HG03039 (cell line): ENCODE measurements at regions not wholly inside any gene's neighbourhood (a gene's known extent, or its start where the extent isn't known, plus 50 kb on each side); places are given as distances from the start of the nearest gene placed in this dataset.

Experiments used
- ATAC-seq: cut with Tn5 transposase; IDR thresholded peaks from one replicate; pipeline ENCODE4 v1.9.1; 2021; ENCODE audit warnings: mild to moderate bottlenecking, moderate library complexity; ENCODE audit not compliant: unreplicated experiment

DNA sequence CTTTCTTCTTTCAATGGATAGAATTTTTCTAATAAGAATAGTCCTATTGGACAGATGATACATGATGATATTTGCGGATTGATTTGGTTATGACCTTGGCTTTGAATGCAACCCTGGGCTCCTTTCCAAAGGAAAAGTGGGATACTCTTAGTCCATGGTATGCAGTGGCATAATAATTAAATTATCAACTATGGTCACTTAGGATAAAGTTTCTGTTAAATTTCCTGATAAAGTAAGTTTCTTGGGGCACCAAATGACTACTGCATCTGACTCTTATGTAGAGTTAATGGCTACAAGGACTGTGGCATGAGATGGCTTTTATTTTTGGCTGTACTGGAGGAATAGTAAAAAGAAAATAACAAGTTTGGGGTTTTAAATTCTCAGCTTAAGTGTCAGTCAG lies 126.7 kb downstream of the QPCT start:
- no peak for ATAC-seq

DNA sequence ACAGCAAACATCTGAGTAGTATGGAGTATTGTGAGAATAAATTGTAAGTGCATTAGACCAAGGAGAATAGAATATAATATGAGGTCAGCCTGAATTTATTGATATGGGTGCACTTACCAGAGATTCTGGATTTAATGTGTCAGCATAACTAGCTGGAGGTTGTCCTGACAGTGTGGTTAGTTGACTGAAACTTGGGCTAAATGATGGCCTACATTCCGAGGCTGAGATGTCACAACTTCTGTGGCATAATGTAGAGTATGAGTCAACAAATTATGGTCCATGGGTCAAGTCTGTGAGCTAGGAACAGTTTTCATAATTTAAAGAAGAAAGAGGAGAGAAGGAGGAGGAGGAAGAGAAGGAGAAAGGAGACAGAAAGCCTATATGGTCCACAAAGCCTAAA lies 127.6 kb downstream of the QPCT start:
- no peak for ATAC-seq

DNA sequence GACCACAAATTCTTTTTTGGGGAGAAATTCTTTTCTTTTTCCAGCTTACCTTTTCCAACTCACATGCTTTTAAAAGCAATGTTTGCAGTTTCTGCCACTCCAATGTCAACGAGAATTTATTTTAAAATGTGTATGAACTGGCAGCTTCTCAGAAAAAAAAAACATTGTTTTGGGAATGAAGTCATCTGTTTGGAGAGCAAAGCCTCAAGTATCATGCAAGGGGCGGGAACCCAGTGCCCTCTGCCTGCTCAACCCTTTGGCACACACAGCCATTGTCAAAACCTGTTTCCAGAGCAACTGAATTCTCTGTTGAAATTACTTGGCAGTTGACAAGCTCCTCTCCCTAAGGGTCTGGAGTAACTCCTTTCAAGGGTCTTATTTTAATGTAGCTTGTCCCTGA lies 128.5 kb downstream of the QPCT start:
- no peak for ATAC-seq

DNA sequence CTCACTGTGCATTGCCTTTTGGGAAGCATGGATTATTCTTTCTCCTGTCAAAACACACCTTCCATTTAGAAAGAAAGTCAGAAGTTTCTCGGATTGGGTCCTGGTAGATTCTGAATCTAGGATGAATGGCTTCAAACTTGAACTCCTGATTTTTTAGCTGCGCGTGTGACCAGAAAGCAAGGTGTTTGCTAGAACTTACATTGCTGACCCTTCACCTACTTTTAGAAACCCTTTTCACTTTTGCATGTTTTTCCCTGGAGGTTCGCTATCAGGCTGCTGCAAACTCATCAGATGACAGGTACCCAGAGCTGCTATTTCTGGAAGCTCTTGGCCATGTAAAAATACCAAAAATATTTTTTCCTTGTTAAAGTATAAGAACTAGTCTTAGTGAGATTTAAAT lies 132.0 kb downstream of the QPCT start:
- ATAC-seq = no peak

DNA sequence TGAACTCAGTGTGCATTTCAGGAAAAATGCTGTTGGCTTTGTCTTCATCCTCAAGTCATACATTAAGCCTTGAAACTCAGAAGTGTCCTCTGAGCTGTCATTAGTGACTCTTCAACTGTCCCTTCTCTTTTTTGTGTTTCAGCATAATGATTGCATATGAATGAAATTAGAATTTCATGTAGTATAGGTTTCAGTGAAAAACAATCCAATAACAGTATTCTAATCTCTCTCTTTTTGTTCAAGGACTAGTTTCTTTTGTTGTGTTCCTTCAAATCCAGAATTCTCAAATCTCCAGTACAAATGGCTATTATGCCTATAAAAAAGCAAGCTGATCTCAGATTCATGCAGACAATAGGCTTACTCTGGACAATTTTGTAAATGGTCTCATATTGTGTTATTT lies 133.5 kb downstream of the QPCT start:
- no peak for ATAC-seq

DNA sequence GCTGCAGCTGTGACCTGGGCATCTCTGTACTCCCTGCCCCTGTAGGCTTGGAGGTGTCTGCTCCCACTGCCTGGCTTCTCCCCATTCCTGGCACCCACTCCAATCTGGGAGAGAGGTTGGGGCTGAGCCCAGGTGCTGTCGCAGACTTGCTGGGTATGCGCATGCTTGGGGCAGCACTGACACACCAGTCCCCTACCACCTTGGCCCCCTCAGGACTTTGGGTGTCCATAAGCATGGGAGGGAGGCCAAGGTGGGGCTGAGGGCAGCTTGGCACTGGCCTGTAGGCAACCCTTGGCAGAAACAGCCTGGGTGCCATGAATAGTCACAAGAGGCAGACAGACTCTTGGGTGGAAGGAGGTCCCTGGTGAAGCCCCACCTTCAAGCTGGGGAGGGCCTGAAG lies 136.8 kb downstream of the QPCT start:
- no peak for ATAC-seq

DNA sequence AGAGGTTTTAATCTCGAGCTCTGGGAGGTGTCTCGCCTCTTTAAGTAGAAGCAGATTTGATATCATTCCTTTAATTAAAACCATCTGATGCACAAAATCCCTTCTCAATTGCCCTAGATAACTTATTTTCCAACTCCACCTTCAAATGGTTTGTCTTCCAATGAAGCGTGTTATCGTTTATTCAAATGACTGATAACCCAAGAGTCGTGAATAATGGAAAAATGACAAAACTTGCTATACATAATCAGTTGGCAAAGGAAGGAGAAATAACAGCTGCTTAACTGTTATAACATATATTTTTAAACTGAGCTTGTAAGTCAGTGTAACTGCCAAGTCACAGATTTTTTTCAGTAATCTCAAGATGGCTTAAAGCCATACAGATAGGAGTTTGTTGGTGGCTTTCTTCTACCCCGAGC lies 144.6 kb downstream of the QPCT start:
- ATAC-seq = no peak

DNA sequence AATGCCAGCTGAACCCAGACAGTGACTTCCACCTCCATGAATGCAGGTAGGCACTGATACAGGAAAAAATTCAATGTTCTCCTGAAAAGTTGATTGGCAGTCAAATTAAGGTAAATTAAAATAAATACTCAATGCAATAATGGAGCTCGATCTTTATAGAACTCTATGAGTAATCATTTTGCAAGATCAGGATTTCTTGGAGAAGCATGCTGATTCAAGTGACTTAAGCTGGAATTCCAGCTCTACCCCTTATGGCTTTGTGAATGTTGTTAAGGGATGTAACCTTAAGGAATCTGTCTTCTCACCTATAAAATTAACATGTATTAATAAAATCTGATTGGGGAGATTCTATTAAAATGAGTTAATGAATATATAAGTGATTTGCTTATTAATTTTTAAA lies 145.1 kb downstream of the QPCT start:
- ATAC-seq = no peak

DNA sequence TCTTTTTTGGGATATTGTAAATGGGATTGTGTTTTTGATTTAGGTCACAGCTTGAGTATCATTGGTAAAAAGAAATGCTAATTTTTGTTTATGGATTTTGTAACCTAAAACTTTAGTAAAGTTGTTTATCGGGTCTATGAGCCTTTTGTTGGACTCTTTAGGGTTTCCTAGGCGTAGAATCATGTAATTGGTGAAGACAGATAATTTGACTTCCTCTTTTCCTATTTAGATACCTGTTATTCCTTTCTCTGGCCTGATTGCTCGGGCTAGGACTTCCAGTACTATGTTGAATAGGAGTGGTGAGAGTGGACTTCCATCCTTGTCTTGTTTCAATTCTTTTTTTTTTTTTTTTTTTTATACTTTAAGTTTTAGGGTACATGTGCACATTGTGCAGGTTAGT lies 149.0 kb downstream of the QPCT start:
- no peak for ATAC-seq

DNA sequence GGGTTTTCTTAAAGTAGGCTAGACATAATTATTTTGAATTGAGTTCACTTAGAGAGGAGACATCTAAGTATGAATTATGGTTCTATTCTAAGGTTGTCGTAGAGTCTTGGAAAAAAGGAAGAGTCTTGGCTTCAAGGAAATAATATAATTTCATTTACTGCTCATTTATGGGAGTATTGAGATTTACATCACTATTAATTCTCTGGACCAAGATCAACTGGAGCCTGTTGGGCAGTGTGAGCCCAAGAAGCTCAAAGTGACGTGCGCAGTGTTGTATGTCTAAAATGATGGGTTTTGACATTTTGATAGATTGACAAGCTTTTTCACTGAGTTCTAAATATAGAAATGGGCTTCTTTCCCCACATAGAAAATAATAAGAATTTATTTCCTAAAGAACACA lies 154.7 kb downstream of the QPCT start:
- ATAC-seq = no peak

DNA sequence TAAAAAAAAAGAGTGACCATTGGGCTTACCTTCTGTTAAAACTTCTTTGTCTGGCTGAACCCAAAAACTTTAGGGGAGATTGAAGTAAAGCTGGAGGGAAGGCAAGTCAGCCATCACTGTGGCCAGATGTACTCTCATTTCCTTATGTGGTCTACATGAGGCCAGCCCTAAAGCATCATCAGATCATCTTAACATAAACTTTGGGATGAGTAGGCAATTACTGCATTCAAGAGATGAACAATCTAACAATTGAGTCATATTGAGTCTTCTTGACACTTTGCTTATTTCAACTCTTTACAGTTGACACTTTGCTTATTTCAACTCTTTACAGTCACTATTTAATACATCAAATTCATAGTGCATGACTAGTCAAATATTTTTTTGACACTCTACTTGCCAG lies 155.6 kb downstream of the QPCT start:
- ATAC-seq = no peak

DNA sequence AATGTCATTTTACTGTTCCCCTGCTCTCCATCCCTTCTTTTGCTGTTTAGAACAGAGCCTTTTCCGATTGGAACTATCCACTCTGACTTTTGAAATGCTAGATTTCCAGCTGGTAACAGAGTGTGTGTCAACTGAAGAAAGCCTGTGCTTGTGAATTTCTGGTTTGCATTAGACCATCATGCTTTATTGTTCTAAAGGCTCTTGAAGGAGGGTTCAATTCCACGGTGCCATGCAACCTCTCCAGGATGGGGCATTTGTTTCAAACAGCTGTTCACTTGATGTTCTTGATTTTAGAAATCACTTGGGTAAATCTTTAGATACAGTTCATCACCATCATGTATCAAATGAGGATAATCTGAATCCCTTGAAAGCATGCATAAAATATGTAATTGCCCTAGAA lies 156.7 kb downstream of the QPCT start:
- no peak for ATAC-seq

DNA sequence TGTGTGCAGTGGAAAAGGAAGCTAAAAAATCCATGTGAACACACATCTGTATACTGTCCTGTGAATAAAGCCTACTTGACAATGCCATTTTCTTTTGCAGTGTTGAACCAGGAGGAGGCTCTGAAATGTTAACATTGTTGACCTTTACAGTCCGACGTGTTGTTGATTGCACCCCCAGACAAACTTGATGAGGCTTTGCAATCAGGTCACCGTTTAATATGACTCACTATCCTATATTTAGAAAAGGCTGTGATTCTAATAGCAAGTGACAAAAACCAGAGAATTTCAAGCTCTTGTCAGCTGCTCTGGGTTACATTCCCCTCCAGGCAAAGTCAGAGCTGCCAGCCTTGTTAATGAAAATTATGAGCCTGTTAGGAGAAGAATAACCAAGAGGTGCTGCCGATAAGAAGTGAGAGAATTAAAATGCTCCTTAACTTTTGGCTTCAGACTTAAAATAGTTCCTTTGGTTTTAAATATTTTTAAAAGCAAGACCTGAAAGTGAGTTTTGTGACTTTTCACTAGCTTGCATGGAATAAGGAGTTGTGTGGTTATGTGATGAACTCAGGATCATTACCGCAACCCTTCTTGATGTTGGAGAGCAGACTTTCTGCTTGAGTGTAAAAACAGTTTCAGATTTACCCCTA lies 162.1 kb downstream of the QPCT start:
- no peak for ATAC-seq

DNA sequence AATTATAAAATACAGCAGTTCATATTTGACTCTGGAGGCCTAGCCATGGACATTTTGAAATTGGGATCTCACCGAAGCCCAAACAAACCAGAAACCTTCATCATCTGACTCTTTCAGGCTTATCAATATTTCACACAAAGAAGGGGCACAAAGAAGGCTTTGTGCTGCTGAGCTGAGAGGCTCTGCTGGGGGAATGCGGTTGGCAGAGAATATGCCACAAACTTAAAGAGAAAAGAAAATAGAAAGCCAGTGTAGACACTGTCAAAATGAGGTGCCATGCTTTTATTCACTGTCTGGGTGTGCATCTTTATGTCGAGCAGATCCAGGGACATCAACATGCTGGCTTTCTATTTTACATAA lies 162.6 kb downstream of the QPCT start:
- ATAC-seq = no peak

DNA sequence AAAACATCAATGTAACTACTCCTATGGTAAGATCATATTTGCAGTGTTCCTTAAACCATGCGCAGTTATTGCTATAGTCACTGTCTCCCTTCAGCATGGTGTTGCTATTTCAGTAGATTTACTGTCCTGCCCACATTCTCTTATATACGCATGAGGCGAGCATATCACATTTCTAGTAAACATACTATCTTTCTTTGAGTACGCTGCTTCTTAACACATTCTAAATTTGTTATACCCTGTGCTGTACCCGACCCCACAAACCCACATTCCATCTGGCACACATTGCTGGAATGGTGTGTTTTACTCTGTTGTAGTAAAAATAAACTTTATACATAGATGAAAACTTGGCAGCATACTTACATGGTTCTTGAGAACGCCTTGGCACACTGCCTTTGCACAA lies 163.3 kb downstream of the QPCT start:
- no peak for ATAC-seq

DNA sequence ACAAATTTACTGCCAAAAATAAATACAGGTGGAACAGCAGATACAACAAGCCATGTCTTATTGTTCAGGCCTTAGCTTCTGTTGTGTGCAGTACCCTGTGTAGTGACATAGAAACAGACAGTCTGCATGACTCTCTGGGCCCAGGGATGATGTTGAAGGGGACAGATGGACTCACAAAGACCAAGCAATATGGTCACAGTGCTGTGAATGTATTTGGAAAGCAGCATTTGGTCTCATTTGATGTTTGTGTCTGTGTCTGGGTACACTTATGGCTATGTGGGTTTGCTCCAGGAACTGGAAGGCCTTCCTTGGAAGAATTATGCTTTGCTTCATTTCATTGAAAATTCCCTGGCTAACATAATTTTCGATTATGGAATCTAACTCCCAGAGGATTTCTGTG lies 158.5 kb downstream of the CDC42EP3 start:
- ATAC-seq = no peak

DNA sequence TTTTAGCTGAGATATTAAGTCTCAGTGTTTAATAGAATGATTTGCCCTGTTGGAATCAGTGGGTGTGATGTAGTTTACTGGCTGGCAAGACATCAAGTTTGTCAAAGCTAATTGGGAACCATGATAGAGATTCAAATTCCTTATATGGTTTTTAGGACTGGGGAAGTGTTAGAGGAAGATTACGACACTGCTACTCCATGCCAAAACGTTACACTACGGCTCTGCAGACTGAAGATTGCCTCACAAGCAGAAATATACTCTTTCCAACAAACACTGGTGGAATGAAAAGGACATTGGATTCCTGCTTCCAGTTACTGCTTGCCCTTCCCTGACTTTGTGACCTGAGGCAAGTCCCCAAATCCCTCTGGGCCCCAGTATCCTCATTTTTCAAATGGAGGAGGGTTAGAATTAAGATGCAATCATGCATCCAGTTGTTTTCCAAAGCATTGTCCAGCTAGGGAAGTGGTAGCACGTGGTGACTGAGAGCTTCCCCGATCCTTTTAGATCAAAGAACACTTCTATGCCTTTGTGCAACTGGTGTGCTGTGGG lies 147.6 kb downstream of the CDC42EP3 start:
- ATAC-seq = no peak

DNA sequence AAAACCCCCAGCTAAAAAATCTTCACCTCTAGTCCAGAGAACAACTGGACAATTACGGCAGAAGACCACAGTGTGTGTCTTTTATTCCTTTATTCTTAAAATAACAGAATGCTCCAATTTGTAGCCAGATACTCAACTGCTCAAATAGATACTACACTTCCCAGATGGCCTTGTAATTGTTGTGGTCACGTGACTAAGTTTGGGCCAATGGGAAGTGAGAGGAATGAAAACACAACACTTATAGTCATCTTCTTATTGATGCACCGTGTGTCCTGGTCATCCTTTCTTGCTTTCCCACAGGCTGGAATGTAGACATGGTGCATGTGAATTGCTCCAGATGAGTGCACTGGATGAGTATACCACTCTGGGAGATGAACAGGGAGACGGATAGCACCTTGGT lies 145.1 kb downstream of the CDC42EP3 start:
- no peak for ATAC-seq

DNA sequence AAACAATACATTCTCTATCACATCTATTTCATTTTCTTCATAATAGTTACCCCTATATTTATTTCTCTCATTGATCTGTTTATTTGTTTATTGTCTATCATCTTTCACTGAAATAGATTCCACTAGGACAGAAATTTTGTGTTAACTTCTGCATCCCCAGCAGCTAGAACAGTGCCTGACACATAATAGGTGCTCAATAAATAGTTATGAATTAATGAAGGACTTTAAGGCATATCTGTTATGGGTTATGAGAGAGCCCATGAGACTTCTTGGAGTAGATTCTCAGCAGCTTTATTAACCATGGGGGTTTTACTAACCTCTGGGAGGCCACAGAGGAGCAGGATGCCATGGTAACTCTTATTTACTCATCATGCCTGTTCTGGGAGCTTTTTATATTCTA lies 144.6 kb downstream of the CDC42EP3 start:
- no peak for ATAC-seq

DNA sequence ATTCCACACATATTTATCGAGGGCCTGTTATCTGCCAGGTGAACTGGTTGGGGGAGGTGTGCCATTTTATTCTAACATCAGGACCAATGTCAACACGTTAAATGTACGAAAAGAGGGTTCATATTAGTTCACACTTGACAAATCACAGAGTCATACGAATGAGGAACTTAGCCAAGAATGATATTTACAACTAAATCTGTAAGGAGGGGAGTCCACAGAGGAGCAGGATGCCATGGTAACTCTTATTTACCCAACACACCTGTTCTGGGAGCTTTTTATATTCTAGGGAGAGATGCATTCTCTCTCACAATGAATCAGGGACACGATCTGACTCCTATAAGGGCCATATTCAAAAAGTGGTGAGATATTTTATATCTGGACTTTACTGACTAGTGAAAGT lies 144.1 kb downstream of the CDC42EP3 start:
- no peak for ATAC-seq

DNA sequence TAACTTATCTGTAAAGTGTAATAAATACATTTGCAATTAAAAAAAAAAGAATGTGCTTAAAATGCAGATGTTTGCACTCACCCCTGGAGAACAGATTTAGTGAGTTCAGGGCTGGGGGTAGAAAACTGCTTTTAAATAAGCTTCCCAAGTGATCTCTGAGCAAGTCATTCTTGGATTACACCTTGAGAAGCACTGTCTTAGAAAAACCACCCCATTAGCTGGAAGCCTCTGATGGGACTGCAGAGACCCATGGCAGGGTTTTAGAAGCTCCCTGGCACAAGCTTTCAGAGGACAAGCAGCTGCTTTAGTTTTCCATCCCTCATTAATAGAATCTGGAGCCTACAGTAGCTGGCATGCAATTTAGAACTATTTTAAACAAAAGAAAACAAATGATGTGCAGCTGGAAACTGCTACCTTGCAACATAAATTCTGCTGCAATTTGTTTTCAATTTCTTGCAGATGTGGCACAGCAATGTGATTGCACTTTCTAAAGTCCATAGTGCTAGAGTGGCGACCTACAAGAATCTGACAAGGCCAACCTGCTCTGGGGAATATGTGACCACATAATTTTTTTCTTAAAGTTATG lies 141.5 kb downstream of the CDC42EP3 start:
- no peak for ATAC-seq

DNA sequence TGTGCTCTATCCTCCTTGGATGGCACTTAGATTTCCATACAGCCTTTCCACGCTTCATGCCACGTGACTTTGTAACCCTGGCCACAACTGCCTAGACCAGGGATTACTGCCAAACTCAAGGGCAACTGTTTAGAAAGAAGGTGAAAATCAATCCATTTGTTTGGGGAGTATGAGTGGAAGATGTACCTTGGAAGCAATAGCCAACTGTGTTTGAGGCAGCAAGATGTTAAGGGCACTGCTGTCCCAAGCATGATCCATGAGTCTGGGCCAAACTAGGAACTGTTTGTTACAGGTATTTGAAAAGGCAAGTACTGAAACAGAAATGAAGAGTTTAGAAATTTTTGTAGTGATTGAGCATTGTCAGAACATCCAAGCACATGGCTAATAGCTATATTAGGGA lies 138.9 kb downstream of the CDC42EP3 start:
- no peak for ATAC-seq

DNA sequence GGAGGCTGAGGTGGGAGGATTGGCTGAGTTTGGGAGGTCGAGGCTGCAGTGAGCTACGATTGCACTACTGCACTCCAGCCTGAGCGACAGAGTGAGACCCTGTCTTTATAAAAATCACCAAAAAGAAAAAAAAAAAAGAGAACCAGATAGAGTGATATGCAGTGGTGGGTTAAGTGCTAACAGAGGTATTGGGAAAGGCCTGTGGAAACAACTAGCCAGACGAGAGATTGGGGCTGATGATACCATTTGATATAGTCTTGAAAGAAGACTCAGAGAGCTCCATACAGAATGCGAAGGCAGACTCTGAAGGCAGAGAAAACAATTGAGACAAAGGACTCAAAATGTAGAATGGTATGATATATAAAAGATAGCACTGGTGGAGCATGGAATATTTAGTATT lies 134.1 kb downstream of the CDC42EP3 start:
- no peak for ATAC-seq
